ENCODE measurements at regions not wholly inside any gene's neighbourhood (a gene's known extent, or its start where the extent isn't known, plus 50 kb on each side); places are given as distances from the start of the nearest gene placed in this dataset.

- no peak for DNase-seq
Observed at GRCh38 chr5:136526791-136527190, 161.4 kb upstream of the TRPC7 start.

GRCh38 chr5:136526021-136526420, 160.7 kb upstream of the TRPC7 start:
- DNase-seq, result no peak

GRCh38 chr5:136525597-136525996, 160.3 kb upstream of the TRPC7 start:
- DNase-seq, result no peak

- no peak for DNase-seq
Observed at GRCh38 chr5:136522217-136522956, 157.0 kb upstream of the TRPC7 start.

- no peak for DNase-seq
Observed at GRCh38 chr5:136521696-136522095, 156.4 kb upstream of the TRPC7 start.

GRCh38 chr5:136518814-136519213, 153.5 kb upstream of the TRPC7 start:
- DNase-seq, result no peak

GRCh38 chr5:136518174-136518573, 152.8 kb upstream of the TRPC7 start:
- no peak for DNase-seq

- no peak for DNase-seq
Observed at GRCh38 chr5:136517755-136518154, 152.4 kb upstream of the TRPC7 start.

GRCh38 chr5:136516637-136517036, 151.3 kb upstream of the TRPC7 start:
- no peak for DNase-seq

- DNase-seq, result no peak
Observed at GRCh38 chr5:136513430-136513829, 148.1 kb upstream of the TRPC7 start.

- DNase-seq, result no peak
Observed at GRCh38 chr5:136511046-136511445, 145.7 kb upstream of the TRPC7 start.

- DNase-seq, result no peak
Observed at GRCh38 chr5:136510481-136510880, 145.1 kb upstream of the TRPC7 start.

- no peak for DNase-seq
Observed at GRCh38 chr5:136506131-136506530, 140.8 kb upstream of the TRPC7 start.

GRCh38 chr5:136501133-136501532, 135.8 kb upstream of the TRPC7 start:
- DNase-seq, result no peak

GRCh38 chr5:136492587-136492986, 127.2 kb upstream of the TRPC7 start:
- no peak for DNase-seq

- DNase-seq, result no peak
Observed at GRCh38 chr5:136491806-136492205, 126.5 kb upstream of the TRPC7 start.

GRCh38 chr5:136484808-136485325, 119.5 kb upstream of the TRPC7 start:
- no peak for DNase-seq

GRCh38 chr5:136482206-136482605, 116.9 kb upstream of the TRPC7 start:
- DNase-seq, result no peak

- DNase-seq, result no peak
Observed at GRCh38 chr5:136474466-136474865, 109.1 kb upstream of the TRPC7 start.

- no peak for DNase-seq
Observed at GRCh38 chr5:136467632-136468031, 102.3 kb upstream of the TRPC7 start.

GRCh38 chr5:136466041-136466415, 100.7 kb upstream of the TRPC7 start:
- DNase-seq, result no peak

- DNase-seq, result no peak
Observed at GRCh38 chr5:136458481-136458880, 93.1 kb upstream of the TRPC7 start.

GRCh38 chr5:136457390-136458013, 92.2 kb upstream of the TRPC7 start:
- DNase-seq, result peak; percentile 50

- DNase-seq, result no peak
Observed at GRCh38 chr5:136455409-136455808, 90.1 kb upstream of the TRPC7 start.
